C4-2B (cell line): ENCODE measurements at regions not wholly inside any gene's neighbourhood (a gene's known extent, or its start where the extent isn't known, plus 50 kb on each side); places are given as distances from the start of the nearest gene placed in this dataset.

Source experiments
- CTCF ChIP-seq: fragments of 450-650 bp; conservative IDR thresholded peaks from 2 replicates; pipeline ENCODE4 v1.5.1; 2017; ENCODE audit warnings: mild to moderate bottlenecking
- ZFX ChIP-seq: fragments of 450-650 bp; IDR thresholded peaks from 2 replicates; pipeline ENCODE4 v1.6.1; 2017

DNA sequence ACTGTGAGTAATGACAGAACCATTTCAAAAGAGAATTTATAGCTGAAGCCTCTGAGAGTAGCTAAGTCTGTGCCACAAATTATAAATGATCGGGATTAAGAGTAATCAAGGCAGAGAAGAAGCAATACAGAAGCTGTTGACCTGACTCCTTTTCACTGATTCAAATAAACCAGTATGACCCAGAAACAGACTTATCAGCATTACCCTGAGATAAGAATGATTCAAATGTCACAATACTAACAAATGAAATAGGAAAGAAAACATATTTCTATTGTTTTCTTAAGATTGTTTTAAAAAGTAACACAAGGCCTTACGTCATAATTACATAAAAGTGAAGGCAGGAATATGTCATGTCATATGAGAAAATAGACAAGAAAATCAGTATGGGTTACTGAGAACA is 1534.6 kb downstream of the SI start:
- TF ChIP-seq CTCF (no peak), ZFX (no peak)
